Prostate gland (tissue), 2 donors: ENCODE measurements at regions not wholly inside any gene's neighbourhood (a gene's known extent, or its start where the extent isn't known, plus 50 kb on each side); places are given as distances from the start of the nearest gene placed in this dataset.

Source experiments
- DNase-seq: peaks from one replicate; pipeline ENCODE4 v3.0.0-alpha.2; 2019; ENCODE audit warnings: low spot score
- H3K27ac ChIP-seq, 2 donors: fragments of 200-600 bp; sonication (generic); 2 replicates each; pipeline ENCODE4 v1.5.1; 2017 to 2019
- H3K27me3 ChIP-seq: fragments of 200-600 bp; sonication (generic); replicated peaks from 2 replicates; pipeline ENCODE4 v1.5.1; 2019; ENCODE audit not compliant: insufficient read depth
- H3K36me3 ChIP-seq, 2 donors: fragments of 200-600 bp; sonication (generic); 1 replicate in 1 of 2; 2 replicates in 1 of 2; pipeline versions ENCODE4 v1.5.1 to v1.8.1; 2017 to 2019
- H3K4me1 ChIP-seq: fragments of 200-600 bp; sonication (generic); replicated peaks from 2 replicates; pipeline ENCODE4 v1.5.1; 2019
- H3K4me3 ChIP-seq, 2 donors: fragments of 200-600 bp; sonication (generic); 2 replicates each; pipeline ENCODE4 v1.5.1; 2017 to 2019
- H3K9me3 ChIP-seq: fragments of 200-600 bp; sonication (generic); 2 replicates; pipeline ENCODE4 v1.5.1; 2017
- POLR2A ChIP-seq: fragments of 450-650 bp; IDR thresholded peaks from one replicate; pipeline ENCODE4 v1.6.1; 2016; ENCODE audit warnings: antibody characterized with exemption, mild to moderate bottlenecking
- POLR2AphosphoS5 ChIP-seq: sonication (generic); formaldehyde crosslinking; IDR thresholded peaks from one replicate; pipeline ENCODE4 v1.6.1; 2017; ENCODE audit warnings: antibody characterized with exemption
- WGBS: methylation state at CpG from one replicate; pipeline ENCODE4 v1.1.5; 2018; 5-methylcytosine and 5-hydroxymethylcytosine counted together
- intact Hi-C: fragments of 100-400 bp; cut with DNase I; formaldehyde crosslinking; loops from one replicate; pipeline ENCODE4 v1.14.2; 2022
- TF ChIP-seq, protein P1 (sequence below), 4 experiments: fragments of 200-600 bp in 2 of 4; fragments of 450-650 bp in 2 of 4; sonication (generic) in 2 of 4; IDR thresholded peaks; 1 replicate in 3 of 4; 2 replicates in 1 of 4; pipeline ENCODE4 v1.5.1; 2016 to 2019; ENCODE audit warnings: antibody characterized with exemption in 4 of 4, mild to moderate bottlenecking in 2 of 4, moderate library complexity in 2 of 4

DNA sequence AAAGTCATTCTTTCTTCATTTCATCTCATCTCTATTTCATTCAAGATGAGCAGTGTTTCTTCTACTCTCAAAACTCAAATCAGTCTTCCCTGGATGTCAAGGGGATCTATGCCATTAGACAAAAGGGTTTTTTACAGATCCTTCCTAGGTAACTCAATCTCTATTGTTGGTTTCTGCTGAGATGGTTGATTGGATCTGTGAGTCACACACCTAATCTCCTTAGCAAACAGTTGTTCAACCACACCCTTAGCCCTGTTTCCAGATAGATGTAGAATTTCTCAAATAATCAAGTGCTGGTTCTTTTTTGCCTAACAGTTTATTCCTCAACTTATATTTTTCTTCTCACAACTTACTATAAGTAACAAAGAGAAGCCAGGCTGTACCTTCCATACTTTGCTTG is 200.5 kb downstream of the KDR start:
- H3K27ac ChIP-seq, result no peak overlapping the region
- no peaks in the 10 kb centered on the region for H3K27me3 ChIP-seq
- no peaks in the 10 kb centered on the region for H3K4me1 ChIP-seq
- no peak for DNase-seq
- H3K9me3 ChIP-seq, result no peaks in the 10 kb centered on the region
- no peak overlapping the region for H3K4me3 ChIP-seq
- TF ChIP-seq POLR2AphosphoS5, result no peak
- TF ChIP-seq POLR2A, result no peak
- TF ChIP-seq, protein P1, sequence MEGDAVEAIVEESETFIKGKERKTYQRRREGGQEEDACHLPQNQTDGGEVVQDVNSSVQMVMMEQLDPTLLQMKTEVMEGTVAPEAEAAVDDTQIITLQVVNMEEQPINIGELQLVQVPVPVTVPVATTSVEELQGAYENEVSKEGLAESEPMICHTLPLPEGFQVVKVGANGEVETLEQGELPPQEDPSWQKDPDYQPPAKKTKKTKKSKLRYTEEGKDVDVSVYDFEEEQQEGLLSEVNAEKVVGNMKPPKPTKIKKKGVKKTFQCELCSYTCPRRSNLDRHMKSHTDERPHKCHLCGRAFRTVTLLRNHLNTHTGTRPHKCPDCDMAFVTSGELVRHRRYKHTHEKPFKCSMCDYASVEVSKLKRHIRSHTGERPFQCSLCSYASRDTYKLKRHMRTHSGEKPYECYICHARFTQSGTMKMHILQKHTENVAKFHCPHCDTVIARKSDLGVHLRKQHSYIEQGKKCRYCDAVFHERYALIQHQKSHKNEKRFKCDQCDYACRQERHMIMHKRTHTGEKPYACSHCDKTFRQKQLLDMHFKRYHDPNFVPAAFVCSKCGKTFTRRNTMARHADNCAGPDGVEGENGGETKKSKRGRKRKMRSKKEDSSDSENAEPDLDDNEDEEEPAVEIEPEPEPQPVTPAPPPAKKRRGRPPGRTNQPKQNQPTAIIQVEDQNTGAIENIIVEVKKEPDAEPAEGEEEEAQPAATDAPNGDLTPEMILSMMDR (IDR thresholded peaks at IDR 0.05), result no peak
- intact Hi-C loops, result no loop called here
- no peaks in the 10 kb centered on the region for H3K36me3 ChIP-seq

DNA sequence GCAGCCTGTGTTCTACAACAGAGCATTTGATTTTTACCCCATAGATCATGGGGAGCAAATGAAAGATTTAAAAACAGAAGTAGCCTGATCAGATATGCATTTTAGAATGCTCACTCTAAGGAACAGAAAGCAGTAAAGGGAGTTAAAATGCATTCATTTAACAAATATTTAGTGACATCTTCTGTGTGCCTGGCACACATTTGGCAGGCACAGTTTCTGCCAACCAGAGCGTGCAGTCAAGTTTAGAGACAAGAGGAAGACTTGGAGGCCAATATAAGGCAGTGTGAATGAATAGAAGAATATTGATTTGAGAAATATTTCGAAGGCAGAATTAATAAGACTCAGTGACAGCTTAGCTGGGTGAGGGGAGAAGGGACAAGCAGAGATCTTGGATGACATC is 210.1 kb downstream of the KDR start:
- 84% methylated on average over 2 of the region's 2 CpGs for WGBS
- TF ChIP-seq, protein P1 (IDR thresholded peaks at IDR 0.05), result no peak
- TF ChIP-seq POLR2AphosphoS5 (no peak), POLR2A (no peak)
- Histone ChIP-seq H3K27ac (no peak overlapping the region), H3K36me3 (no peaks in the 10 kb centered on the region), H3K9me3 (no peaks in the 10 kb centered on the region), H3K27me3 (no peaks in the 10 kb centered on the region), H3K4me1 (no peaks in the 10 kb centered on the region), H3K4me3 (no peak overlapping the region)
- DNase-seq, result no peak
- intact Hi-C loops, result no loop called here

DNA sequence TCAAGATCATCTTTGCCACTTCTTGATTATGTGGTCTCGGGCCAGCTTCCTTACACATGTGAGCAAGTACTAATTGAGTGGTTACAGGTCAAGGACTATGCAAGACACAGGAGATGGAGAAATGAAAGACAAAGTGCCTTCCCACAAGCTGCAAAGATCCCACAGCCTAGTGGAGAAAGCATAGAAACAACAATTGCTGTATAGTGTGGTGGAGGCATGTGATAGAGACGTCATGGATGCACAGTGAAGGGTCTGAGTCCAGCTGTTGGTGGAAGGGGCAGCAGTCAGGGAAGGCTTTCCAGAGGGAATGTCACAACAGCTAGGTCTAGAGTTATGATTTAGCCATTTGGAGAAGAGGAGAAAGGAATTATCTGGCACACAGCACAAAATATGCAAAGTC is 210.6 kb downstream of the KDR start:
- no peaks in the 10 kb centered on the region for H3K9me3 ChIP-seq
- WGBS, result 91% methylated on average over 2 of the region's 2 CpGs
- DNase-seq, result no peak

DNA sequence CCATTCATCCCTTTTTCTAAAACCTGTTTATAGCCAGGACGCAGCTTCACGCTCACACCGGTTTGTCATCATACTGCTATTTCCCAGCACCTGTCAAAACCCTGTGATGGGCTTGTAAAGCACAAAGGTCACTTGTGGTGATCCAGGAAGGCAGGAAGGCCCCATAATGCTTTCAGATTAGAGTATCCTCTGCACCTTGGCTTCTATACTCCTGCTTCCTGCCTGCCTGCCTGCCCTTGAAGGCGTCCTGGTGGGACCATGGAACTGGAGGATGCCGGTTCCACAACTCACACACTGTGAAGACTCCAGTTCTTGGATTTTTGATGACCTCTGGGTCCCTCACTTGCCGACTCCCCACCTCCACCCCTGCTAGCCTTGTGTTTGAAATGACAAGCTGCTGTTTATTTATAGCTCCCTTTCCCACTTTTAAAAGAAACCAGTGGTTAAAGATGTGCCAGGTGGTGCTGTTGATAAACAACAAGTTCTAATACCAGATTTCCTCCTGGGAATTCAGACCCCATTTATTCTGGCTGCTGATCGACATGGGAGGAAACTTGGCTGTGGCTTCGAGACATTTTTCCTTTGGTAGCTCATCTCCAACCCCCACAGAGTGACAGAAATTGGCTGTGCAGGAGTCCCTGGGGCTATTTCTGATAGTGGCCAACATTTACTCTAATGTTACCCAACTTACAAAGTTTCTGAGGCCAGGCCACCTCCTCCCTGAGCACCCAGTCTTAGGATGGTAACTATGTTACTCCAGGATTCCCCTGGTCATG is 211.5 kb downstream of the KDR start:
- TF ChIP-seq POLR2AphosphoS5 (no peak), POLR2A (no peak)
- TF ChIP-seq, protein P1 (IDR thresholded peaks at IDR 0.05), result no peak
- intact Hi-C loops, result no loop called here
- no peak overlapping the region for H3K27ac ChIP-seq
- H3K9me3 ChIP-seq, result no peaks in the 10 kb centered on the region
- no peak overlapping the region for H3K4me3 ChIP-seq
- H3K27me3 ChIP-seq, result no peaks in the 10 kb centered on the region
- no peaks in the 10 kb centered on the region for H3K4me1 ChIP-seq
- H3K36me3 ChIP-seq, result no peaks in the 10 kb centered on the region
- WGBS, result 53% methylated on average over 8 of the region's 8 CpGs
- no peak for DNase-seq

More for the DNA sequence above, 210.6 kb downstream of the KDR start:
- intact Hi-C loops, result no loop called here
- Histone ChIP-seq H3K27me3 (no peaks in the 10 kb centered on the region), H3K36me3 (no peaks in the 10 kb centered on the region), H3K4me1 (no peaks in the 10 kb centered on the region), H3K27ac (no peak overlapping the region), H3K4me3 (no peak overlapping the region)
- no peak for TF ChIP-seq POLR2A
- TF ChIP-seq, protein P1 (IDR thresholded peaks at IDR 0.05), result no peak
- no peak for TF ChIP-seq POLR2AphosphoS5

DNA sequence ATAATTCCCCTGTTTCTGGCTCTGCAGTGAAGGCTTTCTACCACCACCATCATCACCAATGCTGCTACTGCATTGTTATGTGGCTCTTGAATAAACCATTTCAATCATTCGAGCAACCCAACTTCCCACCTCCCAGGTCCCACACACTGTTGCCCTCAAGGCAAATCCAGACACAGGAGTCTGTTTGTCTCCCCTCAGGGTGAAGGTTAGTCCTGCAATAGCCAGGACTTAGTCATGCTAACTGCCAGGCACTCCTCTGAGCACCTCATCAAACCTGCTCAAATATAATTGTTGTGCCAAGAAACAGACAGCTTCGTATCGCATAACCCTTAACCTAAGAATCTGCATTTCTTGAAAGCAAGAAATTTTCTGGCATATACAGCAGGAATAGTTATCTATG is 213.2 kb downstream of the KDR start:
- TF ChIP-seq POLR2A (no peak), POLR2AphosphoS5 (no peak)
- TF ChIP-seq, protein P1 (IDR thresholded peaks at IDR 0.05), result no peak
- intact Hi-C loops, result no loop called here

More for the DNA sequence above, 213.2 kb downstream of the KDR start:
- 88% methylated on average over 3 of the region's 3 CpGs for WGBS
- Histone ChIP-seq H3K27ac (no peak overlapping the region), H3K4me1 (no peaks in the 10 kb centered on the region), H3K4me3 (no peak overlapping the region), H3K9me3 (no peaks in the 10 kb centered on the region), H3K36me3 (no peaks in the 10 kb centered on the region), H3K27me3 (no peaks in the 10 kb centered on the region)
- no peak for DNase-seq
